HL-60 (cell line): ENCODE measurements at regions not wholly inside any gene's neighbourhood (a gene's known extent, or its start where the extent isn't known, plus 50 kb on each side); places are given as distances from the start of the nearest gene placed in this dataset.

ENCODE experiments used
- DNase-seq, 2 experiments: peaks; one replicate each; pipeline ENCODE4 v3.0.0-alpha.2; 2010 to 2020; ENCODE audit warnings: low read depth in 1 of 2, low spot score in 1 of 2
- H3K27ac ChIP-seq: fragments of 250-450 bp; sonication (Bioruptor Pico); replicated peaks from 2 replicates; pipeline ENCODE4 v1.5.1; 2020; ENCODE audit warnings: mild to moderate bottlenecking, moderate library complexity
- H3K27me3 ChIP-seq: fragments of 250-450 bp; sonication (Bioruptor Pico); 2 replicates; pipeline ENCODE4 v1.5.1; 2021; ENCODE audit warnings: mild to moderate bottlenecking, moderate library complexity; ENCODE audit not compliant: insufficient read depth, poor library complexity, severe bottlenecking
- H3K4me3 ChIP-seq: replicated peaks from 2 replicates; pipeline ENCODE4 v1.5.1; 2011; ENCODE audit warnings: mild to moderate bottlenecking, control low read depth, low read length; ENCODE audit not compliant: insufficient read depth
- GABPA ChIP-seq: IDR thresholded peaks from 2 replicates; pipeline ENCODE4 v1.6.1; 2012; ENCODE audit warnings: low read depth
- POLR2AphosphoS5 ChIP-seq: IDR thresholded peaks from 2 replicates; pipeline ENCODE4 v1.6.1; 2012; ENCODE audit warnings: low read depth
- SPI1 ChIP-seq: IDR thresholded peaks from 2 replicates; pipeline ENCODE4 v1.6.1; 2012; ENCODE audit warnings: low read depth, mild to moderate bottlenecking, borderline replicate concordance
- TF ChIP-seq, protein P1 (sequence below): IDR thresholded peaks from one replicate; pipeline ENCODE4 v1.5.1; 2011; ENCODE audit warnings: low read length, control low read depth, inconsistent platforms; ENCODE audit not compliant: insufficient read depth
- TF ChIP-seq, protein P2 (sequence below): IDR thresholded peaks from 2 replicates; pipeline ENCODE4 v1.6.1; 2012; ENCODE audit warnings: low read depth; ENCODE audit not compliant: insufficient replicate concordance

DNA sequence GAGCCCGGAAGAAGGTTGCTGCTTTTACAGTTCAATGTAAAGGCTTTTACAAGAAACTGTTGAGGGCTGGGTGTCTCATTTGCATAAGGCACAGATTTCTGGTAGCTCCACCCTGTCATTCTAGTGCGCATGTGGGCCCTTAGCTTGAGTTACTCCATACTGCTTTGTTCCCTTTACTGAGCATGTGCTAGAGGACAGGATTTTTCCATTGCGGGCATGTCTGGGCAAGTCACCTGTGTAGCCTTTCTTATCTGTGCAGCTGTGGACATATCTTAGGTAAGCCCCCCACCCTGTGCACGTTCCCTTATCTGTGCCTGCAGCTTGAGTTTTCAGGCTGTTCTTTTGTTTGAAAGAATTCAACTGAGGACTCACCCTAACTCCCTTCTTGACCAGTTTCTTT lies 56.2 kb upstream of the ARHGAP5 start:
- TF ChIP-seq, protein P1, sequence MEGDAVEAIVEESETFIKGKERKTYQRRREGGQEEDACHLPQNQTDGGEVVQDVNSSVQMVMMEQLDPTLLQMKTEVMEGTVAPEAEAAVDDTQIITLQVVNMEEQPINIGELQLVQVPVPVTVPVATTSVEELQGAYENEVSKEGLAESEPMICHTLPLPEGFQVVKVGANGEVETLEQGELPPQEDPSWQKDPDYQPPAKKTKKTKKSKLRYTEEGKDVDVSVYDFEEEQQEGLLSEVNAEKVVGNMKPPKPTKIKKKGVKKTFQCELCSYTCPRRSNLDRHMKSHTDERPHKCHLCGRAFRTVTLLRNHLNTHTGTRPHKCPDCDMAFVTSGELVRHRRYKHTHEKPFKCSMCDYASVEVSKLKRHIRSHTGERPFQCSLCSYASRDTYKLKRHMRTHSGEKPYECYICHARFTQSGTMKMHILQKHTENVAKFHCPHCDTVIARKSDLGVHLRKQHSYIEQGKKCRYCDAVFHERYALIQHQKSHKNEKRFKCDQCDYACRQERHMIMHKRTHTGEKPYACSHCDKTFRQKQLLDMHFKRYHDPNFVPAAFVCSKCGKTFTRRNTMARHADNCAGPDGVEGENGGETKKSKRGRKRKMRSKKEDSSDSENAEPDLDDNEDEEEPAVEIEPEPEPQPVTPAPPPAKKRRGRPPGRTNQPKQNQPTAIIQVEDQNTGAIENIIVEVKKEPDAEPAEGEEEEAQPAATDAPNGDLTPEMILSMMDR = no peak
- TF ChIP-seq GABPA = no peak
- TF ChIP-seq POLR2AphosphoS5 = no peak
- TF ChIP-seq, protein P2, sequence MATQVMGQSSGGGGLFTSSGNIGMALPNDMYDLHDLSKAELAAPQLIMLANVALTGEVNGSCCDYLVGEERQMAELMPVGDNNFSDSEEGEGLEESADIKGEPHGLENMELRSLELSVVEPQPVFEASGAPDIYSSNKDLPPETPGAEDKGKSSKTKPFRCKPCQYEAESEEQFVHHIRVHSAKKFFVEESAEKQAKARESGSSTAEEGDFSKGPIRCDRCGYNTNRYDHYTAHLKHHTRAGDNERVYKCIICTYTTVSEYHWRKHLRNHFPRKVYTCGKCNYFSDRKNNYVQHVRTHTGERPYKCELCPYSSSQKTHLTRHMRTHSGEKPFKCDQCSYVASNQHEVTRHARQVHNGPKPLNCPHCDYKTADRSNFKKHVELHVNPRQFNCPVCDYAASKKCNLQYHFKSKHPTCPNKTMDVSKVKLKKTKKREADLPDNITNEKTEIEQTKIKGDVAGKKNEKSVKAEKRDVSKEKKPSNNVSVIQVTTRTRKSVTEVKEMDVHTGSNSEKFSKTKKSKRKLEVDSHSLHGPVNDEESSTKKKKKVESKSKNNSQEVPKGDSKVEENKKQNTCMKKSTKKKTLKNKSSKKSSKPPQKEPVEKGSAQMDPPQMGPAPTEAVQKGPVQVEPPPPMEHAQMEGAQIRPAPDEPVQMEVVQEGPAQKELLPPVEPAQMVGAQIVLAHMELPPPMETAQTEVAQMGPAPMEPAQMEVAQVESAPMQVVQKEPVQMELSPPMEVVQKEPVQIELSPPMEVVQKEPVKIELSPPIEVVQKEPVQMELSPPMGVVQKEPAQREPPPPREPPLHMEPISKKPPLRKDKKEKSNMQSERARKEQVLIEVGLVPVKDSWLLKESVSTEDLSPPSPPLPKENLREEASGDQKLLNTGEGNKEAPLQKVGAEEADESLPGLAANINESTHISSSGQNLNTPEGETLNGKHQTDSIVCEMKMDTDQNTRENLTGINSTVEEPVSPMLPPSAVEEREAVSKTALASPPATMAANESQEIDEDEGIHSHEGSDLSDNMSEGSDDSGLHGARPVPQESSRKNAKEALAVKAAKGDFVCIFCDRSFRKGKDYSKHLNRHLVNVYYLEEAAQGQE = no peak
- TF ChIP-seq SPI1 = no peak
- DNase-seq = no peak
- H3K27ac ChIP-seq = no peak overlapping the region
- no peak overlapping the region for H3K4me3 ChIP-seq
- no peaks in the 10 kb centered on the region for H3K27me3 ChIP-seq

DNA sequence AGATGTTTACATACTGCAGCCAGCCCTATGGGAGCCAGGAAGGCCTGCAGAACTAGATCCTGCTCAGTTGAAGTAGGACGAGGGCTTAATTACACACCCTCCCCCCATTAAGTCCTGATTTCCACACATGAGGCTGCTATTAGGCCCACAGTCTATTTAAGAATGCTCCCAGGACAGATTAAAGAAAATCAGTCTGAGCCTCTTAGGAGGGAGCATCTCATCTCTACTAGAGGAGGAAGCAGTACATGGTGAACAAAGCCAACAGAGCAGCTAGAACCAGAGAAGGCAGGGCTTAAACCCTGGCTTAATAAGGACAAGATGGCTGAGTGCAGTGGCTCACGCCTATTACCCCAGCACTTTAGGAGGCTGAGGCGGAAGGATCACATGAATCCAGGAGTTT lies 55.8 kb upstream of the ARHGAP5 start:
- DNase-seq = no peak
- no peak overlapping the region for H3K27ac ChIP-seq
- no peak for TF ChIP-seq SPI1
- TF ChIP-seq, protein P1 = no peak
- TF ChIP-seq GABPA = no peak
- no peak for TF ChIP-seq POLR2AphosphoS5
- TF ChIP-seq, protein P2 = no peak
- H3K4me3 ChIP-seq = no peak overlapping the region
- H3K27me3 ChIP-seq = no peaks in the 10 kb centered on the region

DNA sequence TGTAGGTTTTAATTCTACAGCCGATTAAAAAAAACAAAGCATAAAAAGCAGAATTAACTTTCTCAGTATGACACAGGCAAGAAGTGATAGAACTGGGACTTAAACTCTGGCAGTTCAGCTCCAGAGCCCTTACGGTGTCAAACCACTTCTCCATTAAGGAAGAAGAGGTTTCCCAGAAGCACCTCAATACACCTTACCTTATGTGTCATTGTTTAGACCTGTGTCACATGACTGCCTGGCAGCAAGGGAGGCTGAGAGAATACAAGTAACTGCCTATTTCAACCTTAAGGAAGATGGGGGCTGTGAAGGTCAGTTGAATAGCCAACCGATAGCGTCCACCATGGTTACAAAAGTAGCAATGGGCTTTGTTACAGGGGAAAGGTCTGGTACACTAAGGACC lies 54.6 kb upstream of the ARHGAP5 start:
- TF ChIP-seq POLR2AphosphoS5 (no peak), GABPA (no peak), SPI1 (no peak)
- TF ChIP-seq, protein P1 = no peak
- TF ChIP-seq, protein P2 = no peak
- Histone ChIP-seq H3K27me3 (no peaks in the 10 kb centered on the region), H3K4me3 (no peak overlapping the region), H3K27ac (no peak overlapping the region)
- no peak for DNase-seq
